HG03354 (cell line): ENCODE measurements at regions not wholly inside any gene's neighbourhood (a gene's known extent, or its start where the extent isn't known, plus 50 kb on each side); places are given as distances from the start of the nearest gene placed in this dataset.

ENCODE experiments used
- ATAC-seq: cut with Tn5 transposase; IDR thresholded peaks from one replicate; pipeline ENCODE4 v1.9.1; 2021; ENCODE audit warnings: mild to moderate bottlenecking; ENCODE audit not compliant: unreplicated experiment, poor library complexity, severe bottlenecking

DNA sequence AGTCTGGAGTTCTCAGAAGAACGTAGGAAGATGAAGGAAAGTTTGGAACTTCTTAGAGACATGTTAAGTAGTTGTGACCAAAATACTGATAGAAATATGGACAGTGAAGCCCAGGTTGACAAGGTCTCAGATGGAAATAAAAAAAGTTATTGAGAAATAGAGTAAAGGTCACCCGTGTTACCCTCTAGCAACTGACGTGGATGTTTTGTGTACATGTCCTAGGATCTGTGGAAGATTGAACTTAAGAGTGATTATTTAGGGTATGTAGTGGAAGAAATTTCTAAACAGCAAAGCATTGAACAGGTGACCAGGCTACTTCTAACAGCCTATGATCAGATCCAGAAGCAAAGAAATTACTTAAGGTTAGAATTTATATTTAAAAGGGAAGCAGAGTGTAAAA is 1020.4 kb downstream of the FSTL5 start:
- ATAC-seq: no peak

DNA sequence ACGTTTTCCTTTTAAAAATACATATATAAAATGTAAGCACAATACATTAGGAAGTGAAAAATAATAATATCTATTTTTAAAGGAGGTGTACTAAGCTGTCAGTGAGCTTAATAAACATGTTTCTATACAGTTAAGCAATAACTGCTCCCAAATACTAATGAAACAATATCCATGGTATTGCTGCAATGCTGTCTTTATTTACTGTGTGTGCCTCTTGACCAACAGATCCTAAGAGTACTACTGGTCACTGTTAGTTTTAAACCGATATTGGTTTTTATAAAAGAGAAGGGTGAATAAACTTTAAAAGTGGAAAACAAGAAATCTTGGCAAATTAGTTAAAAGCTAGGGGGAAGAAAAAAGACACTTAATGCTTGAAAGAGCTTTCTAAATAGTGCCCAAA is 1029.0 kb downstream of the FSTL5 start:
- ATAC-seq: no peak

DNA sequence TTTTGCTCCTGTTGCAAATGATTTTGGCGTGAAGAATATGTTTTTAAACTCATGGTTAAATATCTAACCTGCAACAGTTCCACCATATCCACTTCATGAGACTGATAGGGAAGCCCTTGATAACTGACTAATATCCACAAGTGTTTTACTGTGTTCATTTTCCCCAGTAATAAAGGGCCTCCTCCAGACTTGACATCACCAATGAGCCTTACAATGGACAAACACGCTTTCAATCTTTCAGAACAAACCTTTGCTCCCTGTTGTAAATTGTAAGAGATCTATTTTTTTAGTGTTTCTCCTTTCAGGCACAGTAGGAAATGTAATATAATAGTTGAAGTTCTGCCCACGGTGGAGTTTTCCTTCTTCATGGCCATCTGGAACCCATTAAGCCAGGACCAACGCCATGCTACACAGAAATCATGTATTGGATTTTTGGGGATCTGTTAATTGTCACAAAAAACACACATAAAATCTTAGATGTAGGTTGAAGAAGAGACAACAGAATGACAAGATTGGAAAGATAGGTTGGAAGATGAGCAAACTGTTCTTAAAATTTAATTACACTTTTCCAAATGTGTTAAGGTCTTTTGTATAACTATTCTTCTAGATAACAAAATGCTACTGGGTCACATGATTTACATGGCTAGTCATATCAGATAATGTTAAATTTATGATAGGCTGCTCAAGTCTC is 1030.1 kb downstream of the FSTL5 start:
- ATAC-seq: peak; percentile 7

GRCh38 chr4:161132715-161133425 is 1030.9 kb downstream of the FSTL5 start:
- peak; percentile 95 for ATAC-seq

DNA sequence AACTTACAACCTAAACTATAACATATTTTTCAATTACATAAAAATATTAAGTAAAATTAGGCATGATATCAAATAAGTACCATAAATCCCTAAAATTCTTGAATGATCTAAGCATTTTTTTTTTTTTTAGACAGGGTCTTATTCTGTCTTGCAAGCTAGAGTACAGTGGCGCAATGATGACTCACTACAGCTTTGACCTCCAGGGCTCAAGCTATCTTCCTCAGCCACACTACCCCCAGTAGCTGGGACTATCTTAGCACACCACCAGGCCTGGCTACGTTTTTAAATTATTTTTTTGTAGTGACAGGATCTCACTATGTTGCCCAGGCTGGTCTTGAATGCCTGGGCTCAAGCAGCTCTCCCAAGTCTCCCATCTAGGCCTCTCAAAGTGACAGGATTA is 1042.3 kb downstream of the FSTL5 start:
- ATAC-seq: no peak

DNA sequence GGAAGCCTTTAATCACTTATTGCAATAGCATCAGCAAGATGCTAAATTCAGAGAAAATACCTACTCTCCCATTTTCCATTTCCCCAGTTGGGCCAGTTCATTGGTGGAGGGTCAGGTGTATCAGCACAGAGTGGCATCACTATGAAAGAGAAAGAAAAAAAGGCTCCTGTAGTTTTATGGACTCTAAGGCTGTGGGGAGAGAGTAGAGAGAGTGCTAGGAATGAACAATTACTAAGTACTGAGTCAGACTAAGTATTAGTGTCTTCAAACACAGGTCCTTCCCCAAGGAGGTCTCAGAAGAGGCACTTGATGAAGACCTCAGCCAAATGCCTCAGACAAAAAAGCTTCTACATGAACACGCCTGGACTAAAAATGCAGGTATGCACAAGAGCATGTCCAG is 1061.9 kb downstream of the FSTL5 start:
- no peak for ATAC-seq

- ATAC-seq: no peak
These were observed 1066.0 kb downstream of the FSTL5 start for GRCh38 chr4:161097821-161098220.

DNA sequence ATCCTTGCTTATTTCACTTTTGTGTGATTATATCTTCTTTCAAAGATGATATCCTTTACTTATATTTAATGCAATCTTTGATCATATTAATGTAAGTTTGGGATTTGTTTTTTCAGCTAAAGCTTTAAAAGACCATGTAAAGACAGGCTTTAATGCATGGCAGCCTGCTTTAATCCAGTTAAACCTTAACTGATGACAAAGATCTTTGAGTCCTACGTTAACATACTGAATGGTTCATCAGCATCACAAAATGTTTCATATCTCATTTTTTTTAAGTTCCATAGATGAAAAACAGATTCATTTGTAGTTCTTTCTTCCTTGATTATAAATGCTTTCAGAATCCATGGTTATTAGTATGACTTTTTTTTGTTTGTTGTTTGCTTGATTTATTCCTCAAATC is 1102.8 kb downstream of the FSTL5 start:
- ATAC-seq: no peak
